B cell (primary cell): ENCODE measurements at regions not wholly inside any gene's neighbourhood (a gene's known extent, or its start where the extent isn't known, plus 50 kb on each side); places are given as distances from the start of the nearest gene placed in this dataset.

Source experiments
- ATAC-seq: fragments of 200-7000 bp; cut with Tn5 transposase; one replicate; pipeline ENCODE4 v1.10.0; 2021; ENCODE audit warnings: low read depth, mild to moderate bottlenecking, moderate number of reproducible peaks, moderate library complexity
- CTCF ChIA-PET: fragments of 350-600 bp; sonication (Branson Sonifier 250); formaldehyde crosslinking; loops from one replicate; lab custom pipeline; 2021; ENCODE audit warnings: antibody characterized with exemption, inconsistent platforms; lab: Charles Lee
- POLR2A ChIA-PET: fragments of 350-600 bp; sonication (Branson Sonifier 250); formaldehyde crosslinking; loops from one replicate; lab custom pipeline; 2021; ENCODE audit warnings: antibody characterized with exemption; lab: Charles Lee
- DNase-seq: peaks from one replicate; pipeline ENCODE4 v3.0.0; 2013
- H2AFZ ChIP-seq: 2 replicates; pipeline ENCODE4 v1.6.1; 2012; ENCODE audit warnings: mild to moderate bottlenecking, low read depth, low read length; ENCODE audit not compliant: insufficient read depth, poor library complexity, severe bottlenecking
- H3K27ac ChIP-seq, 2 donors: 1 replicate in 1 of 2; 2 replicates in 1 of 2; pipeline ENCODE4 v1.5.1; 2012 to 2013; ENCODE audit warnings: low read length in 2 of 2, mild to moderate bottlenecking in 2 of 2, moderate library complexity in 1 of 2
- H3K27me3 ChIP-seq, 4 experiments: fragments of 200-600 bp in 1 of 4; sonication (generic) in 1 of 4; replicated peaks in 1 of 4; 1 replicate in 2 of 4; 2 replicates in 2 of 4; pipeline versions ENCODE4 v1.6.1 to v1.7.0; 2013 to 2016; ENCODE audit warnings: low read length in 3 of 4, mild to moderate bottlenecking in 2 of 4, mixed read lengths in 1 of 4, moderate library complexity in 1 of 4; ENCODE audit not compliant: insufficient read depth in 4 of 4, control insufficient read depth in 3 of 4; ENCODE audit errors: control extremely low read depth in 1 of 4
- H3K36me3 ChIP-seq, 2 experiments: replicated peaks in 1 of 2; 1 replicate in 1 of 2; 2 replicates in 1 of 2; pipeline versions ENCODE4 v1.6.1 to v1.7.1; 2013; ENCODE audit warnings: low read length in 1 of 2; ENCODE audit not compliant: insufficient read depth in 2 of 2, control insufficient read depth in 1 of 2; ENCODE audit errors: control extremely low read depth in 1 of 2, extremely low read depth in 1 of 2
- H3K4me1 ChIP-seq, 2 donors: fragments of 200-600 bp in 1 of 2; sonication (generic) in 1 of 2; 1 replicate in 1 of 2; 2 replicates in 1 of 2; pipeline versions ENCODE4 v1.5.1 to v1.6.1; 2013 to 2017; ENCODE audit warnings: low read length in 2 of 2; ENCODE audit not compliant: control insufficient read depth in 2 of 2, insufficient read depth in 2 of 2
- H3K4me2 ChIP-seq: replicated peaks from 2 replicates; pipeline ENCODE3; 2012; ENCODE audit warnings: mild to moderate bottlenecking, low read depth, low read length; ENCODE audit not compliant: poor library complexity, severe bottlenecking
- H3K4me3 ChIP-seq, 5 experiments: fragments of 200-600 bp in 1 of 5; sonication (generic) in 1 of 5; 1 replicate in 3 of 5; 2 replicates in 2 of 5; pipeline versions ENCODE4 v1.5.1 to v1.7.0; 2011 to 2016; ENCODE audit warnings: low read length in 4 of 5, mild to moderate bottlenecking in 4 of 5, low read depth in 2 of 5, control low read depth in 1 of 5, moderate library complexity in 1 of 5; ENCODE audit not compliant: insufficient read depth in 1 of 5; ENCODE audit errors: control extremely low read depth in 1 of 5, extremely low read depth in 1 of 5
- H3K79me2 ChIP-seq: fragments of 200-600 bp; sonication (generic); one replicate; pipeline ENCODE4 v1.6.0; 2016; ENCODE audit warnings: low read length; ENCODE audit not compliant: control insufficient read depth, insufficient read depth
- H3K9ac ChIP-seq: fragments of 200-600 bp; sonication (generic); 2 replicates; pipeline ENCODE4 v1.6.1; 2017; ENCODE audit warnings: mild to moderate bottlenecking, low read length, moderate library complexity
- H3K9me3 ChIP-seq, 3 donors: one replicate each; pipeline versions ENCODE4 v1.6.1 to v1.7.1; 2013; ENCODE audit warnings: low read length in 2 of 3; ENCODE audit not compliant: control insufficient read depth in 2 of 3, insufficient read depth in 1 of 3; ENCODE audit errors: control extremely low read depth in 1 of 3
- H4K20me1 ChIP-seq: 2 replicates; pipeline ENCODE4 v1.6.0; 2012; ENCODE audit warnings: mild to moderate bottlenecking, low read length; ENCODE audit not compliant: insufficient read depth, control insufficient read depth, poor library complexity, severe bottlenecking
- H3K27ac Mint-ChIP-seq: one replicate; pipeline ENCODE4 v1.8.0; 2021; ENCODE audit warnings: mixed read lengths
- H3K27me3 Mint-ChIP-seq: one replicate; pipeline ENCODE4 v1.8.0; 2021; ENCODE audit warnings: mixed read lengths
- H3K4me1 Mint-ChIP-seq: one replicate; pipeline ENCODE4 v1.8.0; 2021; ENCODE audit warnings: mixed read lengths
- H3K4me3 Mint-ChIP-seq: one replicate; pipeline ENCODE4 v1.8.0; 2021; ENCODE audit warnings: mixed read lengths
- H3K9me3 Mint-ChIP-seq: one replicate; pipeline ENCODE4 v1.8.0; 2022; ENCODE audit warnings: mixed read lengths; ENCODE audit not compliant: insufficient read depth
- EZH2 ChIP-seq: IDR thresholded peaks from 2 replicates; pipeline ENCODE4 v1.6.1; 2012; ENCODE audit warnings: borderline replicate concordance, low read depth, mild to moderate bottlenecking, moderate library complexity, low read length; ENCODE audit not compliant: insufficient read depth, poor library complexity, severe bottlenecking
- whole genome bisulfite sequencing: methylation state at CpG from one replicate; pipeline ENCODE4 v1.1.5; 2013; ENCODE audit warnings: missing lambda C conversion rate; ENCODE audit not compliant: insufficient coverage; 5-methylcytosine and 5-hydroxymethylcytosine counted together
- intact Hi-C: fragments of 100-400 bp; cut with micrococcal nuclease; formaldehyde crosslinking; loops from one replicate; pipeline ENCODE4 v1.10.0; 2022
- TF ChIP-seq, protein P1 (sequence below): fragments of 200-600 bp; IDR thresholded peaks from one replicate; pipeline ENCODE4 v1.8.0; 2022; ENCODE audit warnings: antibody characterized with exemption, mild to moderate bottlenecking

DNA sequence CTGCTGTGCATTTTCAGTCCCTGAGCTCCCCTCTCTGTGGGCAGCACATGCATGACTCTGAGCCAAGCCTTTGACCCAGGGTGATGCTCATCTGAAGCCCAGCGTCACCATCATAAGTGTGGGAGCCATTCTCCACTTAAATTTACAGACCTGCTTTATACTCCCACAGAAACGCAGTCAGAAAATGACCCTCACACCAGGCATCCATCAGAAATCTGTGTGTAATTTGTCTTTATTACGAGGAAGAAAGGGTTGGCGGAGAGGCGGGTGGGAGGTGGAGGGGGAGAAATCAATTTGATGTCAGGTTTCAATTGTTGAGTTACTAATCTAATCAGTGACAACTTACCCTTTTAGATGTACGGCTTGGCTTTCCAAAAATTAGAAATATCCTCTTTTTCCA, 353.6 kb downstream of the MAFB start:
- no peaks in the 10 kb centered on the region for H3K79me2 ChIP-seq
- no peaks in the 10 kb centered on the region for H3K36me3 ChIP-seq
- Mint-ChIP-seq H3K4me1 (no peaks in the 10 kb centered on the region), H3K9me3 (no peaks in the 10 kb centered on the region), H3K27me3 (peaks cover 34% of the 10 kb centered on the region), H3K4me3 (no peak overlapping the region), H3K27ac (no peak overlapping the region)
- no peak overlapping the region for H3K4me2 ChIP-seq
- no peak for DNase-seq
- WGBS, result 100% methylated on average over 1 of the region's 6 CpGs
- H3K4me3 ChIP-seq, result no peak overlapping the region
- no peak overlapping the region for H3K9ac ChIP-seq
- no peak for TF ChIP-seq EZH2
- TF ChIP-seq, protein P1, sequence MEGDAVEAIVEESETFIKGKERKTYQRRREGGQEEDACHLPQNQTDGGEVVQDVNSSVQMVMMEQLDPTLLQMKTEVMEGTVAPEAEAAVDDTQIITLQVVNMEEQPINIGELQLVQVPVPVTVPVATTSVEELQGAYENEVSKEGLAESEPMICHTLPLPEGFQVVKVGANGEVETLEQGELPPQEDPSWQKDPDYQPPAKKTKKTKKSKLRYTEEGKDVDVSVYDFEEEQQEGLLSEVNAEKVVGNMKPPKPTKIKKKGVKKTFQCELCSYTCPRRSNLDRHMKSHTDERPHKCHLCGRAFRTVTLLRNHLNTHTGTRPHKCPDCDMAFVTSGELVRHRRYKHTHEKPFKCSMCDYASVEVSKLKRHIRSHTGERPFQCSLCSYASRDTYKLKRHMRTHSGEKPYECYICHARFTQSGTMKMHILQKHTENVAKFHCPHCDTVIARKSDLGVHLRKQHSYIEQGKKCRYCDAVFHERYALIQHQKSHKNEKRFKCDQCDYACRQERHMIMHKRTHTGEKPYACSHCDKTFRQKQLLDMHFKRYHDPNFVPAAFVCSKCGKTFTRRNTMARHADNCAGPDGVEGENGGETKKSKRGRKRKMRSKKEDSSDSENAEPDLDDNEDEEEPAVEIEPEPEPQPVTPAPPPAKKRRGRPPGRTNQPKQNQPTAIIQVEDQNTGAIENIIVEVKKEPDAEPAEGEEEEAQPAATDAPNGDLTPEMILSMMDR, result no peak
- ChIA-PET CTCF (no interaction called here), POLR2A (no interaction called here)
- no peak overlapping the region for H3K27ac ChIP-seq
- peaks cover 0 to 6% (median 0%) of the 10 kb centered on the region in 4 experiments for H3K27me3 ChIP-seq
- no peaks in the 10 kb centered on the region for H4K20me1 ChIP-seq
- H3K4me1 ChIP-seq, result no peaks in the 10 kb centered on the region
- intact Hi-C loops, result no loop called here
- no peak for ATAC-seq
- H2AFZ ChIP-seq, result no peak overlapping the region
- H3K9me3 ChIP-seq, result peaks cover 0 to 3% (median 0%) of the 10 kb centered on the region in 3 donors

DNA sequence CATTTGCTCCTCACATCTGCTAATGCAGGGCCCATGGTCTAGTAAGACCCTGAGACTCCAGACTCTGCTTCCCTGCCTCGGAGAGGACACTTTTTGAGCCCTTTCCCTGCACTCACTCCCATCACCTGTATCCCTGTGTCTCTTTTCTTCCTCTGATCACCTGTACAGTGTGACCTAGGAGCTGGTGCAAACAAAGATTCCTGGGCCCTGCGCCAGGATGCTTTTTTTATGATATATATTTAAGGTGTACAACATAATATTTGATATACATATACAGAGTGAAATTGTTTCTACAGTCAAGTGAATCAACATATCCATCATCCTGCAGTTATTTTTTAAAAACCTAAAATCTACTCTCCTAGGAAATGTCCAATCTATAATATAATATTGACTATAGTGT, 355.4 kb downstream of the MAFB start:
- WGBS, result 57% methylated on average over 1 of the region's 2 CpGs
- Mint-ChIP-seq H3K4me3 (no peak overlapping the region), H3K9me3 (no peaks in the 10 kb centered on the region), H3K27me3 (peaks cover 24% of the 10 kb centered on the region), H3K4me1 (no peaks in the 10 kb centered on the region), H3K27ac (no peak overlapping the region)
- DNase-seq, result no peak
- no peak overlapping the region for H2AFZ ChIP-seq
- ChIA-PET CTCF (no interaction called here), POLR2A (no interaction called here)
- TF ChIP-seq, protein P1, result no peak
- TF ChIP-seq EZH2, result no peak
- no peak overlapping the region for H3K9ac ChIP-seq
- ATAC-seq, result no peak
- no peak overlapping the region for H3K4me3 ChIP-seq
- H3K79me2 ChIP-seq, result no peaks in the 10 kb centered on the region
- no peaks in the 10 kb centered on the region for H3K9me3 ChIP-seq
- peaks cover 0 to 6% (median 0%) of the 10 kb centered on the region in 4 experiments for H3K27me3 ChIP-seq
- H3K4me2 ChIP-seq, result no peak overlapping the region
- H3K4me1 ChIP-seq, result no peaks in the 10 kb centered on the region
- no peak overlapping the region for H3K27ac ChIP-seq
- no peaks in the 10 kb centered on the region for H4K20me1 ChIP-seq
- no peaks in the 10 kb centered on the region for H3K36me3 ChIP-seq
- intact Hi-C loops, result no loop called here
